WTC11 (cell line): ENCODE measurements at regions not wholly inside any gene's neighbourhood (a gene's known extent, or its start where the extent isn't known, plus 50 kb on each side); places are given as distances from the start of the nearest gene placed in this dataset.

Experiments used
- ATAC-seq: fragments of 200-7000 bp; cut with Tn5 transposase; 2 replicates; pipeline ENCODE4 v1.10.0; 2021; ENCODE audit warnings: mild to moderate bottlenecking, moderate library complexity
- CTCF ChIA-PET: fragments of 300-600 bp; sonication (Branson Sonifier 250); formaldehyde crosslinking; loops from one replicate; lab custom pipeline; 2021; ENCODE audit warnings: antibody characterized with exemption; lab: Charles Lee
- POLR2A ChIA-PET: fragments of 350-600 bp; sonication (Branson Sonifier 250); formaldehyde crosslinking; loops from one replicate; lab custom pipeline; 2021; ENCODE audit warnings: antibody characterized with exemption; lab: Charles Lee
- DNase-seq: peaks from one replicate; pipeline ENCODE4 v3.0.0; 2021; ENCODE audit warnings: low spot score
- H3K27ac Mint-ChIP-seq: 2 replicates; pipeline ENCODE4 v1.8.0; 2021; ENCODE audit warnings: mixed read lengths
- H3K27me3 Mint-ChIP-seq: 2 replicates; pipeline ENCODE4 v1.8.0; 2021; ENCODE audit warnings: low read depth, mild to moderate bottlenecking, moderate library complexity, mixed read lengths
- H3K36me3 Mint-ChIP-seq: 2 replicates; pipeline ENCODE4 v1.8.0; 2021; ENCODE audit warnings: mixed read lengths
- H3K4me1 Mint-ChIP-seq: 2 replicates; pipeline ENCODE4 v1.8.0; 2022; ENCODE audit warnings: mixed read lengths
- H3K4me3 Mint-ChIP-seq: 2 replicates; pipeline ENCODE4 v1.8.0; 2021; ENCODE audit warnings: mild to moderate bottlenecking, moderate library complexity, mixed read lengths
- H3K9me3 Mint-ChIP-seq: 2 replicates; pipeline ENCODE4 v1.8.0; 2021; ENCODE audit warnings: mixed read lengths
- AR ChIP-seq: fragments of 250-450 bp; sonication (Bioruptor Pico); IDR thresholded peaks from 2 replicates; pipeline ENCODE4 v1.9.0; 2021; ENCODE audit warnings: mild to moderate bottlenecking
- ATF1 ChIP-seq: sonication (generic); formaldehyde crosslinking; IDR thresholded peaks from 2 replicates; pipeline ENCODE4 v1.8.1; 2023; ENCODE audit warnings: mild to moderate bottlenecking, moderate library complexity, missing genetic modification reagents
- CREM ChIP-seq: sonication (generic); formaldehyde crosslinking; IDR thresholded peaks from 2 replicates; pipeline ENCODE4 v1.8.1; 2022; ENCODE audit warnings: mild to moderate bottlenecking, missing genetic modification reagents, moderate library complexity
- E2F5 ChIP-seq: sonication (generic); formaldehyde crosslinking; IDR thresholded peaks from 2 replicates; pipeline ENCODE4 v1.8.1; 2022; ENCODE audit warnings: mild to moderate bottlenecking, moderate library complexity, missing genetic modification reagents
- ERG ChIP-seq: fragments of 250-450 bp; sonication (Bioruptor Pico); IDR thresholded peaks from 2 replicates; pipeline ENCODE4 v1.8.0; 2021; ENCODE audit warnings: mild to moderate bottlenecking
- ESRRA ChIP-seq: sonication (generic); formaldehyde crosslinking; IDR thresholded peaks from 2 replicates; pipeline ENCODE4 v1.8.1; 2022; ENCODE audit warnings: mild to moderate bottlenecking, missing genetic modification reagents, borderline replicate concordance
- ETV6 ChIP-seq: sonication (generic); formaldehyde crosslinking; IDR thresholded peaks from 2 replicates; pipeline ENCODE4 v1.8.1; 2022; ENCODE audit warnings: mild to moderate bottlenecking, missing genetic modification reagents
- JAZF1 ChIP-seq: fragments of 250-450 bp; sonication (Bioruptor Pico); IDR thresholded peaks from 2 replicates; pipeline ENCODE4 v1.9.0; 2021; ENCODE audit warnings: moderate library complexity, mild to moderate bottlenecking, inconsistent platforms
- MAX ChIP-seq: sonication (generic); formaldehyde crosslinking; IDR thresholded peaks from 2 replicates; pipeline ENCODE4 v1.8.0; 2022; ENCODE audit warnings: mild to moderate bottlenecking, missing genetic modification reagents
- NR3C1 ChIP-seq: sonication (generic); formaldehyde crosslinking; conservative IDR thresholded peaks from 2 replicates; pipeline ENCODE4 v1.8.1; 2023; ENCODE audit warnings: low read depth, mild to moderate bottlenecking, missing genetic modification reagents
- OVOL2 ChIP-seq: fragments of 250-450 bp; sonication (Bioruptor Pico); IDR thresholded peaks from 2 replicates; pipeline ENCODE4 v1.9.0; 2021; ENCODE audit warnings: mild to moderate bottlenecking, borderline replicate concordance
- PRDM15 ChIP-seq: sonication (generic); formaldehyde crosslinking; IDR thresholded peaks from 2 replicates; pipeline ENCODE4 v1.8.0; 2022; ENCODE audit warnings: missing genetic modification reagents
- SMAD3 ChIP-seq: sonication (generic); formaldehyde crosslinking; IDR thresholded peaks from 2 replicates; pipeline ENCODE4 v1.8.0; 2022; ENCODE audit warnings: missing genetic modification reagents, mild to moderate bottlenecking, borderline replicate concordance
- ZBTB21 ChIP-seq: sonication (generic); formaldehyde crosslinking; IDR thresholded peaks from 2 replicates; pipeline ENCODE4 v1.8.1; 2023; ENCODE audit warnings: mild to moderate bottlenecking, missing genetic modification reagents, borderline replicate concordance
- ZNF121 ChIP-seq: sonication (generic); formaldehyde crosslinking; IDR thresholded peaks from 2 replicates; pipeline ENCODE4 v1.8.0; 2023; ENCODE audit warnings: missing genetic modification reagents
- ZNF396 ChIP-seq: fragments of 250-450 bp; sonication (Bioruptor Pico); IDR thresholded peaks from 2 replicates; pipeline ENCODE4 v1.8.0; 2021; ENCODE audit warnings: mild to moderate bottlenecking, moderate library complexity, borderline replicate concordance
- ZNF416 ChIP-seq: fragments of 250-450 bp; sonication (Bioruptor Pico); IDR thresholded peaks from 2 replicates; pipeline ENCODE4 v1.9.0; 2021; ENCODE audit warnings: mild to moderate bottlenecking, inconsistent platforms
- ZSCAN18 ChIP-seq: fragments of 250-450 bp; sonication (Bioruptor Pico); IDR thresholded peaks from 2 replicates; pipeline ENCODE4 v2.1.2; 2022; ENCODE audit warnings: mild to moderate bottlenecking, moderate library complexity

GRCh38 chr6:134772671-134773360 is 177.1 kb downstream of the ALDH8A1 start (continued):
- no peak for TF ChIP-seq AR
- no peak for TF ChIP-seq ATF1 (CRISPR knock-in tag)
- no peak for TF ChIP-seq ZNF416
- TF ChIP-seq ESRRA (CRISPR knock-in tag), result no peak
- no peak for TF ChIP-seq OVOL2
- TF ChIP-seq ERG, result no peak

- no peaks in the 10 kb centered on the region for H3K36me3 Mint-ChIP-seq
- no peak for ATAC-seq
- H3K27ac Mint-ChIP-seq, result no peak overlapping the region
- POLR2A ChIA-PET, result no interaction called here
- no peak for DNase-seq
- CTCF ChIA-PET, result no interaction called here
- TF ChIP-seq SMAD3 (no peak), E2F5 (CRISPR knock-in tag) (no peak), ZNF396 (CRISPR knock-in tag) (no peak), ZBTB21 (CRISPR knock-in tag) (no peak), MAX (CRISPR knock-in tag) (no peak), JAZF1 (CRISPR knock-in tag) (no peak), ETV6 (CRISPR knock-in tag) (no peak)
- H3K9me3 Mint-ChIP-seq, result peaks cover 5% of the 10 kb centered on the region; the same call in 1 of the 2 replicates
- 0 out of 2 replicates have a peak, but pooled peaks cover 3% of the 10 kb centered on the region for H3K4me1 Mint-ChIP-seq
- no peak overlapping the region for H3K4me3 Mint-ChIP-seq
- no peaks in the 10 kb centered on the region for H3K27me3 Mint-ChIP-seq
Measured at GRCh38 chr6:134768931-134769330, 181.0 kb downstream of the ALDH8A1 start.

GRCh38 chr6:134766497-134766896 is 183.4 kb downstream of the ALDH8A1 start:
- ATAC-seq, result no peak
- Mint-ChIP-seq H3K27ac (no peak overlapping the region), H3K4me3 (no peak overlapping the region)
- ChIA-PET POLR2A (no interaction called here), CTCF (interaction anchor here (0.7 kb wide), 1 partner anchor 643 kb away, joined by 3 read pairs; no protein-coding TSS in a partner anchor)
- TF ChIP-seq CREM (CRISPR knock-in tag), result no peak
- TF ChIP-seq, all 79 proteins: peak for 0
- Mint-ChIP-seq H3K36me3 (no peaks in the 10 kb centered on the region), H3K9me3 (peaks cover 9% of the 10 kb centered on the region; the same call in 1 of the 2 replicates), H3K4me1 (0 out of 2 replicates have a peak, but pooled peaks cover 3% of the 10 kb centered on the region), H3K27me3 (no peaks in the 10 kb centered on the region)
- DNase-seq, result no peak

GRCh38 chr6:134764741-134765140 is 185.2 kb downstream of the ALDH8A1 start:
- ATAC-seq (no peak), DNase-seq (no peak)
- no peak overlapping the region for H3K27ac Mint-ChIP-seq
- H3K4me3 Mint-ChIP-seq, result no peak overlapping the region
- no peaks in the 10 kb centered on the region for H3K36me3 Mint-ChIP-seq
- 0 out of 2 replicates have a peak, but pooled peaks cover 3% of the 10 kb centered on the region for H3K4me1 Mint-ChIP-seq
- no peaks in the 10 kb centered on the region for H3K27me3 Mint-ChIP-seq
- H3K9me3 Mint-ChIP-seq, result peaks cover 9% of the 10 kb centered on the region; the same call in 1 of the 2 replicates
- ChIA-PET POLR2A (no interaction called here), CTCF (no interaction called here)
- TF ChIP-seq ZSCAN18 (no peak), PRDM15 (CRISPR knock-in tag) (no peak), ZNF121 (no peak), NR3C1 (CRISPR knock-in tag) (no peak)
